Cardiac muscle cell (in vitro differentiated cells and primary cell): ENCODE measurements at regions not wholly inside any gene's neighbourhood (a gene's known extent, or its start where the extent isn't known, plus 50 kb on each side); places are given as distances from the start of the nearest gene placed in this dataset.

Experiments
- DNase-seq, 2 donors: peaks; one replicate each; pipeline versions ENCODE4 v3.0.0 to v3.0.0-alpha.2; 2010 to 2017; ENCODE audit warnings: low read depth in 1 of 2, low spot score in 1 of 2
- H3K27ac ChIP-seq: fragments of 200-600 bp; sonication (generic); 2 replicates; pipeline ENCODE4 v1.5.1; 2016
- H3K27me3 ChIP-seq: fragments of 200-600 bp; sonication (generic); 2 replicates; pipeline ENCODE4 v1.6.0; 2016; ENCODE audit warnings: control low read depth
- H3K36me3 ChIP-seq: fragments of 200-600 bp; sonication (generic); 2 replicates; pipeline ENCODE4 v1.5.1; 2016; ENCODE audit warnings: control low read depth
- H3K4me1 ChIP-seq: fragments of 200-600 bp; sonication (generic); 2 replicates; pipeline ENCODE4 v1.8.1; 2017; ENCODE audit warnings: low read depth, mild to moderate bottlenecking, mixed run types
- H3K4me3 ChIP-seq: fragments of 200-600 bp; sonication (generic); 2 replicates; pipeline ENCODE4 v1.5.1; 2016; ENCODE audit warnings: mild to moderate bottlenecking
- H3K9me3 ChIP-seq: fragments of 200-600 bp; sonication (generic); 2 replicates; pipeline ENCODE4 v1.5.1; 2017; ENCODE audit warnings: low read depth, mild to moderate bottlenecking, control low read depth
- TF ChIP-seq, protein P1 (sequence below): IDR thresholded peaks from 2 replicates; pipeline ENCODE4 v1.5.1; 2012; ENCODE audit warnings: low read depth, mild to moderate bottlenecking, low read length

DNA sequence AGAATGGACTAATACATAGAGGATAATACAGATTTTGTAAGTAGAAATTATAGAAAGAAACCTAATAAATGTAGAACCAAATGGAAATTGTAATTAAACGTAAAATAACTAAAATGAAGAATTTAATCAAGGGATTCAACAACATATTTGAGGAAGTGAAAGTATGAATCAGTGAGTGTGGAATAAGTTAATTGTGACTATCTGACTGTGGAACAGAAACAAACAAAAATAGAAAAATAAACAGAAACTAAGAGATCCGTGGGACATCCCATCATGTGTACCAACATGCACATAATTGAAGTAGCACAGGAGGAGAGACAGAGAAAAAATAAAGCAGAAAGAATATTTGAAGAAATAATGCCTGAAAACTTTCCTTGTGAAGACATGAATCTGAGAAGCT lies 208.6 kb upstream of the TACR3 start:
- Histone ChIP-seq H3K36me3 (no peaks in the 10 kb centered on the region), H3K4me3 (no peak overlapping the region), H3K27ac (no peak overlapping the region), H3K9me3 (no peaks in the 10 kb centered on the region), H3K4me1 (no peaks in the 10 kb centered on the region), H3K27me3 (no peaks in the 10 kb centered on the region)
- no peak for DNase-seq
- TF ChIP-seq, protein P1, sequence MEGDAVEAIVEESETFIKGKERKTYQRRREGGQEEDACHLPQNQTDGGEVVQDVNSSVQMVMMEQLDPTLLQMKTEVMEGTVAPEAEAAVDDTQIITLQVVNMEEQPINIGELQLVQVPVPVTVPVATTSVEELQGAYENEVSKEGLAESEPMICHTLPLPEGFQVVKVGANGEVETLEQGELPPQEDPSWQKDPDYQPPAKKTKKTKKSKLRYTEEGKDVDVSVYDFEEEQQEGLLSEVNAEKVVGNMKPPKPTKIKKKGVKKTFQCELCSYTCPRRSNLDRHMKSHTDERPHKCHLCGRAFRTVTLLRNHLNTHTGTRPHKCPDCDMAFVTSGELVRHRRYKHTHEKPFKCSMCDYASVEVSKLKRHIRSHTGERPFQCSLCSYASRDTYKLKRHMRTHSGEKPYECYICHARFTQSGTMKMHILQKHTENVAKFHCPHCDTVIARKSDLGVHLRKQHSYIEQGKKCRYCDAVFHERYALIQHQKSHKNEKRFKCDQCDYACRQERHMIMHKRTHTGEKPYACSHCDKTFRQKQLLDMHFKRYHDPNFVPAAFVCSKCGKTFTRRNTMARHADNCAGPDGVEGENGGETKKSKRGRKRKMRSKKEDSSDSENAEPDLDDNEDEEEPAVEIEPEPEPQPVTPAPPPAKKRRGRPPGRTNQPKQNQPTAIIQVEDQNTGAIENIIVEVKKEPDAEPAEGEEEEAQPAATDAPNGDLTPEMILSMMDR = no peak

DNA sequence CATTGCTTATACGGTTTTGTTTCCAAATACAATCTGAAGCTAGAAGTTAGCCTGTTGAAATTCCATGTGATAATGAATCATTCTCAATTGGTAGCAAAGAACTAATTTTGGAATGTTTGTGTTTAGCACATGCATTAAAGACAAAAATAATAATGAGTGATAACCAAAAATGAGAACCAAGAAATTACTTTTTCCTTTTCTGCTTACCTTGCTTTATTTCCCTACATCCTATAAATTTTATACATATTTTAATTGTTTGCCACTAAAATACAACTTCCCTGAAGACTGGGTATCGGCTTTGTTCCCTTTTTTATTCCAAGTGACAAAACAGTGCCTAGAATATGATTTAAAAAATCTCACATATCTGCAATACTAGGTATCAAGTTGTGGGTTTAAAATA lies 203.8 kb upstream of the TACR3 start:
- Histone ChIP-seq H3K27ac (no peak overlapping the region), H3K36me3 (no peaks in the 10 kb centered on the region), H3K4me3 (no peak overlapping the region), H3K9me3 (no peaks in the 10 kb centered on the region), H3K27me3 (no peaks in the 10 kb centered on the region), H3K4me1 (no peaks in the 10 kb centered on the region)
- TF ChIP-seq, protein P1 = no peak
- no peak for DNase-seq

DNA sequence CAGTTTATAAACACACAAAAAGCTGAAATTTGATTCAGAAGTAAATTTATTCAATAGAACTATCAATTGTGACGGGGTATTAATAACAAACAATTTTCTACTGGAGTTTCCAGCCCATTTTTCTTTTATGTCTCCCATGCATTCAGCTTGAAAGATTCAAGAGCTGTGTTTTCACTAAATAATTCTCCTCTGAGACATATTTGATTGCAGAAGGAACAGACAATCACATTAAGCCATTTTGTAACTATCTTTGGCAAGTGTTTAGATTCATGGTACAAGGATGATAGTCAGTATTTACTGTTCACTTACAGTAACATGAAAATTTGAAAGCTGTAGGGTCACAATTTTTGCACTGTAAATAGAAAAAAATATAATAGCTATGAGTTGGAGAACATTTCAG lies 198.4 kb upstream of the TACR3 start:
- H3K27ac ChIP-seq = no peak overlapping the region
- DNase-seq = no peak
- no peaks in the 10 kb centered on the region for H3K36me3 ChIP-seq
- TF ChIP-seq, protein P1 = no peak
- H3K4me1 ChIP-seq = no peaks in the 10 kb centered on the region
- no peaks in the 10 kb centered on the region for H3K27me3 ChIP-seq
- no peaks in the 10 kb centered on the region for H3K9me3 ChIP-seq
- H3K4me3 ChIP-seq = no peak overlapping the region

DNA sequence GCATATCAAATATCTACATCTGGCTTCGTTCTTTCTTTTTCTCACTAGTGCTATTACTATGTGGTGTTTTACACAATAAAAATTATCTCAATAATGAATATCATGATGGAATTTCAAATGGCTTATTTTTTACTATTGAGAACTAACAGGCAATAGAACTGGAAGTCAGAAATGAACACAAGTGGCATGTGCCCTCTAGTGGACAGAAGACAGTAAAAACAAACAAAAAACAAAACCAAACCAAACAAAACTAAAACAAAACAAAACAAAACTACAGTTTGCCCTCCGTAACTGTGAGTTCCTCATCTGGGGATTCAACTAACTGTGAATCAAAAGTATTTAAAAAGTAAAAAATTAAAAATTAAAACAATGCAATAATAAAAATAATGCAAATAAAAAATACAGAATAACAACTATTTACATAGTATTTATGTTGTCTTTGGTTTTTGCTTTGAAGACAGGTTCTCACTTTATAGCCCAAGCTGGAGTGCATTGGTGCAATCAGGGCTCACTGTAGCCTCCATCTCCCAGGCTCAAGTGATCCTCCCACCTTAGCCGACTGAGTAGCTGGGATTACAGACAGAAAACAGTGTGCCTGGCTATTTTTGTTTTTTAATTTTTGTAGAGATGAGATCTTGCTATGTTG lies 195.6 kb upstream of the TACR3 start:
- no peak overlapping the region for H3K27ac ChIP-seq
- TF ChIP-seq, protein P1 = peak; percentile 63
- peak; percentile 27 to 32 for DNase-seq
- H3K27me3 ChIP-seq = no peaks in the 10 kb centered on the region
- no peak overlapping the region for H3K4me3 ChIP-seq
- H3K4me1 ChIP-seq = no peaks in the 10 kb centered on the region
- no peaks in the 10 kb centered on the region for H3K36me3 ChIP-seq
- H3K9me3 ChIP-seq = no peaks in the 10 kb centered on the region

DNA sequence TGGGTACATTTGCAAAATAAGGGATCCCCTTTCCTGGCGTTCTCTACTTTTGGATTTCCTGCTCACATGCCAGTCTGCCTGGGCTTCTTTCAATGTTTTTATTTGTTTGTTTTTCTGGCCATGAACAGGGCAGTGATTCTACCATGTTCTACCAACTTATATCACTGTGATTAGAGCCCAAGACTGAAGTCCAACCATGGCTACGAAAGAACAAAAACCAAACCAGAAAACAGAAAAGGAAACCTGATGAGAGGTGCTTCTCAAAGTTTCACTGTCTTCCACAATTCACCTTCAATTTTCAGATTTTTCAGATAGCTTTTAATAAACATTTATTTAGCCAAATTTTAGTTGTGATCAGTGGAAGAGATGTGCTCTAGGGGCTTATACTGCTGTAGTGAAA lies 187.6 kb upstream of the TACR3 start:
- no peaks in the 10 kb centered on the region for H3K9me3 ChIP-seq
- TF ChIP-seq, protein P1 = no peak
- DNase-seq = no peak

More for the DNA sequence above, 187.6 kb upstream of the TACR3 start:
- no peaks in the 10 kb centered on the region for H3K36me3 ChIP-seq
- H3K27ac ChIP-seq = no peak overlapping the region
- H3K27me3 ChIP-seq = no peaks in the 10 kb centered on the region
- H3K4me1 ChIP-seq = no peaks in the 10 kb centered on the region
- no peak overlapping the region for H3K4me3 ChIP-seq
